AG04450 (cell line): ENCODE measurements at regions not wholly inside any gene's neighbourhood (a gene's known extent, or its start where the extent isn't known, plus 50 kb on each side); places are given as distances from the start of the nearest gene placed in this dataset.

ENCODE experiments used
- CTCF ChIA-PET: fragments of 300-600, 350-600 bp; formaldehyde crosslinking; extraction: SDS; loops from one replicate; lab custom pipeline; 2022; ENCODE audit warnings: antibody characterized with exemption, inconsistent platforms; lab: Charles Lee
- POLR2A ChIA-PET: fragments of 350-600 bp; formaldehyde crosslinking; extraction: SDS; loops from one replicate; lab custom pipeline; 2021; ENCODE audit warnings: antibody characterized with exemption, inconsistent platforms; lab: Yijun Ruan, JAX
- DNase-seq: peaks from one replicate; pipeline ENCODE4 v3.0.0-alpha.2; 2011; ENCODE audit warnings: low read depth, low spot score
- H3K27ac ChIP-seq: one replicate; pipeline ENCODE4 v1.5.1; 2012; ENCODE audit warnings: low read depth, low read length, control low read depth
- H3K27me3 ChIP-seq: one replicate; pipeline ENCODE4 v1.6.0; 2012; ENCODE audit warnings: low read length; ENCODE audit not compliant: control insufficient read depth, insufficient read depth
- H3K4me3 ChIP-seq: 2 replicates; pipeline ENCODE4 v1.5.1; 2011; ENCODE audit warnings: mild to moderate bottlenecking, low read depth, low read length, control low read depth
- H3K9me3 ChIP-seq: 2 replicates; pipeline ENCODE4 v1.5.1; 2012; ENCODE audit warnings: low read length; ENCODE audit not compliant: control insufficient read depth, insufficient read depth
- TF ChIP-seq, protein P1 (sequence below): IDR thresholded peaks from 2 replicates; pipeline ENCODE4 v1.5.1; 2011; ENCODE audit warnings: low read depth, low read length, control low read depth, inconsistent platforms

- ChIA-PET POLR2A (no interaction called here), CTCF (no interaction called here)
- TF ChIP-seq, protein P1, sequence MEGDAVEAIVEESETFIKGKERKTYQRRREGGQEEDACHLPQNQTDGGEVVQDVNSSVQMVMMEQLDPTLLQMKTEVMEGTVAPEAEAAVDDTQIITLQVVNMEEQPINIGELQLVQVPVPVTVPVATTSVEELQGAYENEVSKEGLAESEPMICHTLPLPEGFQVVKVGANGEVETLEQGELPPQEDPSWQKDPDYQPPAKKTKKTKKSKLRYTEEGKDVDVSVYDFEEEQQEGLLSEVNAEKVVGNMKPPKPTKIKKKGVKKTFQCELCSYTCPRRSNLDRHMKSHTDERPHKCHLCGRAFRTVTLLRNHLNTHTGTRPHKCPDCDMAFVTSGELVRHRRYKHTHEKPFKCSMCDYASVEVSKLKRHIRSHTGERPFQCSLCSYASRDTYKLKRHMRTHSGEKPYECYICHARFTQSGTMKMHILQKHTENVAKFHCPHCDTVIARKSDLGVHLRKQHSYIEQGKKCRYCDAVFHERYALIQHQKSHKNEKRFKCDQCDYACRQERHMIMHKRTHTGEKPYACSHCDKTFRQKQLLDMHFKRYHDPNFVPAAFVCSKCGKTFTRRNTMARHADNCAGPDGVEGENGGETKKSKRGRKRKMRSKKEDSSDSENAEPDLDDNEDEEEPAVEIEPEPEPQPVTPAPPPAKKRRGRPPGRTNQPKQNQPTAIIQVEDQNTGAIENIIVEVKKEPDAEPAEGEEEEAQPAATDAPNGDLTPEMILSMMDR = no peak
- no peak overlapping the region for H3K4me3 ChIP-seq
- H3K27me3 ChIP-seq = no peaks in the 10 kb centered on the region
- no peak overlapping the region for H3K27ac ChIP-seq
- H3K9me3 ChIP-seq = no peaks in the 10 kb centered on the region
- DNase-seq = no peak
Observed at GRCh38 chr1:185406691-185407009, 89.6 kb upstream of the IVNS1ABP start.

GRCh38 chr1:185406006-185406690, 89.1 kb upstream of the IVNS1ABP start:
- H3K27me3 ChIP-seq = no peaks in the 10 kb centered on the region

DNA sequence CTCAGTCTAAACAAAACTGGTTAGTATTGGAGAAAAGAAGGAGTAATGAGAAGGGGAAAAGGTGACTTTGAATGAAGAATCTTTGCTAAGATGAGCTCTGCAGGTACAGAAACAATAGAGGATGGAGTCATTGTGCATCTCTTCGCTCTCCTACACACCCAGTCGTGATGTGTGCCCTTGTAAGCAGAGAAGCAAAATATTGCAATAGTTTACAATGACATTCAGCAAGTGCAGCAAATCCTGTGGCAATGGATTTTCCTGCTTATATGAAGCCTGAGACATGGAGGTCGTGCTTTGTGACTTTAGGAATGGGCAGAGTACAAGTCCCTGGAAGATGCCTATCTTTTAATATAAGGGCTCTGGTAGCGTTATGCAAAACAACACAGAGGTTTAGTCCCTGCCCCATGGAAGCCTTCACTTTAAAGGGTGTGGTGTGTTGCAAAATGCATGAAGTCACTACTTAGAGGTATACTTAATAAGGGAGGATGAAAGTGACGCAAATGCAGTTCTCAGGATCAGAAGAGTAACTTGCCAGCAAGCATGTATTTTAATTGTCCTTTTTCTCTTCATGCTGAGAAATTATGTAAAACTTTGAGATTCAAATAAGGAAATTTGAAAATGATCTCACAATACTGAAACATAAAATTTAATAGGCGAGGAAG, 88.0 kb upstream of the IVNS1ABP start:
- no peak for DNase-seq
- Histone ChIP-seq H3K9me3 (no peaks in the 10 kb centered on the region), H3K27ac (no peak overlapping the region), H3K4me3 (no peak overlapping the region), H3K27me3 (no peaks in the 10 kb centered on the region)
- TF ChIP-seq, protein P1 = no peak
- CTCF ChIA-PET = no interaction called here
- POLR2A ChIA-PET = no interaction called here

More at GRCh38 chr1:185406006-185406690, 89.1 kb upstream of the IVNS1ABP start:
- TF ChIP-seq, protein P1 = no peak
- POLR2A ChIA-PET = no interaction called here
- Histone ChIP-seq H3K4me3 (no peak overlapping the region), H3K27ac (no peak overlapping the region), H3K9me3 (no peaks in the 10 kb centered on the region)
- no peak for DNase-seq
- CTCF ChIA-PET = no interaction called here

- CTCF ChIA-PET = no interaction called here
- POLR2A ChIA-PET = no interaction called here
- H3K27me3 ChIP-seq = no peaks in the 10 kb centered on the region
- H3K27ac ChIP-seq = no peak overlapping the region
- no peak for DNase-seq
- H3K4me3 ChIP-seq = no peak overlapping the region
- TF ChIP-seq, protein P1 = no peak
- no peaks in the 10 kb centered on the region for H3K9me3 ChIP-seq
Observed at GRCh38 chr1:185404291-185404690, 87.2 kb upstream of the IVNS1ABP start.

GRCh38 chr1:185402930-185403329, 85.9 kb upstream of the IVNS1ABP start:
- no peak overlapping the region for H3K4me3 ChIP-seq
- no peak overlapping the region for H3K27ac ChIP-seq
- no peaks in the 10 kb centered on the region for H3K27me3 ChIP-seq
- no peaks in the 10 kb centered on the region for H3K9me3 ChIP-seq
- TF ChIP-seq, protein P1 = no peak
- CTCF ChIA-PET = no interaction called here
- POLR2A ChIA-PET = no interaction called here
- DNase-seq = no peak
